Adrenal gland (tissue), 5 donors: ENCODE measurements at regions not wholly inside any gene's neighbourhood (a gene's known extent, or its start where the extent isn't known, plus 50 kb on each side); places are given as distances from the start of the nearest gene placed in this dataset.

Experiments
- POLR2A ChIP-seq, 2 donors: fragments of 450-650 bp; IDR thresholded peaks; one replicate each; pipeline ENCODE4 v1.6.1; 2017; ENCODE audit warnings: antibody characterized with exemption in 2 of 2, mild to moderate bottlenecking in 2 of 2, moderate library complexity in 1 of 2
- TF ChIP-seq, protein P1 (sequence below), 6 experiments: fragments of 450-650 bp in 4 of 6; fragments of 200-600 bp in 2 of 6; sonication (generic) in 1 of 6; IDR thresholded peaks; 1 replicate in 5 of 6; 2 replicates in 1 of 6; pipeline versions ENCODE4 v1.5.1 to v1.8.0; 2016 to 2021; ENCODE audit warnings: antibody characterized with exemption in 6 of 6, mild to moderate bottlenecking in 2 of 6, moderate library complexity in 1 of 6
- donor health status: DM: no; HTN: no; CAD: no.

DNA sequence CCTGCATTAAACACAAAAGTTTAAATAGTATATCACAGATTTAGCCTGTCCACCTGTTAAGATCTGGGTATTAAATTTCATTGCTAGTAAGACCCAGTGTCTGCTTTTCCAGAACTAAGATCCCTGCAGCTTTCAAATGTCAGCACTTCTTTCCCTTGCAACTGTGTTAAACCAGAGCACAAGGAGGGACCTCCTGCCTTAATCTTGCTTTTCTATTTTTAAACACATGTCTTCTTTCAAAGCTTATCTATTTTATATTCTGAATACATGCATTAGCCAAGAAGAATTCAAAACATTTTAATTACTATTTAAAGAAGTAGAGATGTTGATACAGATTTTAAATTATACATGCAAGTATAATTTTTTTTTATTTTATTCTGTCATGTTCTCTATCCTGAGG is 315.1 kb downstream of the ARPP21 start:
- TF ChIP-seq, protein P1, sequence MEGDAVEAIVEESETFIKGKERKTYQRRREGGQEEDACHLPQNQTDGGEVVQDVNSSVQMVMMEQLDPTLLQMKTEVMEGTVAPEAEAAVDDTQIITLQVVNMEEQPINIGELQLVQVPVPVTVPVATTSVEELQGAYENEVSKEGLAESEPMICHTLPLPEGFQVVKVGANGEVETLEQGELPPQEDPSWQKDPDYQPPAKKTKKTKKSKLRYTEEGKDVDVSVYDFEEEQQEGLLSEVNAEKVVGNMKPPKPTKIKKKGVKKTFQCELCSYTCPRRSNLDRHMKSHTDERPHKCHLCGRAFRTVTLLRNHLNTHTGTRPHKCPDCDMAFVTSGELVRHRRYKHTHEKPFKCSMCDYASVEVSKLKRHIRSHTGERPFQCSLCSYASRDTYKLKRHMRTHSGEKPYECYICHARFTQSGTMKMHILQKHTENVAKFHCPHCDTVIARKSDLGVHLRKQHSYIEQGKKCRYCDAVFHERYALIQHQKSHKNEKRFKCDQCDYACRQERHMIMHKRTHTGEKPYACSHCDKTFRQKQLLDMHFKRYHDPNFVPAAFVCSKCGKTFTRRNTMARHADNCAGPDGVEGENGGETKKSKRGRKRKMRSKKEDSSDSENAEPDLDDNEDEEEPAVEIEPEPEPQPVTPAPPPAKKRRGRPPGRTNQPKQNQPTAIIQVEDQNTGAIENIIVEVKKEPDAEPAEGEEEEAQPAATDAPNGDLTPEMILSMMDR (IDR thresholded peaks at IDR 0.05) = no peak
- TF ChIP-seq POLR2A (IDR thresholded peaks at IDR 0.05) = no peak
